ENCODE measurements at regions not wholly inside any gene's neighbourhood (a gene's known extent, or its start where the extent isn't known, plus 50 kb on each side); places are given as distances from the start of the nearest gene placed in this dataset.

DNA sequence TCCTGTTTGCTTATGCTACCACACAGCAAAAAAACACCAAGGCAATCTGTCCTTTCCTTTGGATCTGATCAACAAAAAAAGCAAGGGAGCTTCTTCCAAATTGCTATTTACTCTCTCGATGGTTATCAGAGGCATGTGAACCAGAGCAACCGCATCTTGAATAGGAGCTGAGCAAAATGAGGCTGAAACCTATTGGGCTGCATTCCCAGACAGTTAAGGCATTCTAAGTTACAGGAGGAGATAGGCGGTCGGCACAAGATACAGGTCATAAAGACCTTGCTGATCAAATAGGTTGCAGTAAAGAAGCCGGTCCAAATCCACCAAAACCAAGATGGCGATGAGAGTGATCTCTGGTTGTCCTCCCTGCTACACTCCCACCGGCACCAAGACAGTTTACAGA is 76.8 kb upstream of the FRMD4A start:
- Histone ChIP-seq H2AFZ (ENCODE audit: low read depth, low read length) (no peak overlapping the region), H4K20me1 (replicated peaks; ENCODE audit: control insufficient read depth, insufficient read depth, low read length) (no peaks in the 10 kb centered on the region), H3K4me2 (ENCODE audit: insufficient read depth, low read length) (no peak overlapping the region), H3K9me1 (ENCODE audit: control insufficient read depth, insufficient read depth, low read length) (no peaks in the 10 kb centered on the region), H3K9ac (ENCODE audit: insufficient read depth in 1 of 2, low read depth in 2 of 2, low read length in 2 of 2) (no peak overlapping the region), H3K27me3 (ENCODE audit: control insufficient read depth in 2 of 2, insufficient read depth in 2 of 2, low read length in 2 of 2) (peaks cover 12 to 20% of the 10 kb centered on the region in 2 experiments; a peak in 4 of 5 replicates), H3K27ac (ENCODE audit: extremely low read depth, low read depth, low read length) (no peak overlapping the region), H3K4me3 (no peak overlapping the region), H3K4me1 (replicated peaks in 1 of 2; ENCODE audit: control insufficient read depth in 2 of 2, insufficient read depth in 2 of 2, low read length in 2 of 2) (no peaks in the 10 kb centered on the region), H3K9me3 (replicated peaks; ENCODE audit: control insufficient read depth, insufficient read depth, low read depth, low read length) (no peaks in the 10 kb centered on the region), H3K36me3 (ENCODE audit: control insufficient read depth, insufficient read depth, low read length) (no peaks in the 10 kb centered on the region), H3K79me2 (ENCODE audit: control insufficient read depth, insufficient read depth, low read length) (no peaks in the 10 kb centered on the region)
- WGBS (ENCODE audit: insufficient coverage, low coverage, missing lambda C conversion rate) = 2% methylated on average over 7 of the region's 7 CpGs
- no peak for ATAC-seq
- CTCF ChIA-PET (ENCODE audit: low intra/inter-chr PET ratio) = no interaction called here
- POLR2A ChIA-PET = no interaction called here
- no peak for FAIRE-seq
- BruUV-seq (replicated peaks) = no TSS peak
- DNase-seq (ENCODE audit: extremely low read depth in 1 of 4, low spot score in 3 of 4) = no peak
- in situ Hi-C loops (cut with MboI) (no loop called here), intact Hi-C loops (cut with micrococcal nuclease) (no loop called here)
- TF ChIP-seq, protein P1, sequence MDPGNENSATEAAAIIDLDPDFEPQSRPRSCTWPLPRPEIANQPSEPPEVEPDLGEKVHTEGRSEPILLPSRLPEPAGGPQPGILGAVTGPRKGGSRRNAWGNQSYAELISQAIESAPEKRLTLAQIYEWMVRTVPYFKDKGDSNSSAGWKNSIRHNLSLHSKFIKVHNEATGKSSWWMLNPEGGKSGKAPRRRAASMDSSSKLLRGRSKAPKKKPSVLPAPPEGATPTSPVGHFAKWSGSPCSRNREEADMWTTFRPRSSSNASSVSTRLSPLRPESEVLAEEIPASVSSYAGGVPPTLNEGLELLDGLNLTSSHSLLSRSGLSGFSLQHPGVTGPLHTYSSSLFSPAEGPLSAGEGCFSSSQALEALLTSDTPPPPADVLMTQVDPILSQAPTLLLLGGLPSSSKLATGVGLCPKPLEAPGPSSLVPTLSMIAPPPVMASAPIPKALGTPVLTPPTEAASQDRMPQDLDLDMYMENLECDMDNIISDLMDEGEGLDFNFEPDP (CRISPR knock-in tag; IDR thresholded peaks at IDR 0.05) = no peak
- TF ChIP-seq, protein P2, sequence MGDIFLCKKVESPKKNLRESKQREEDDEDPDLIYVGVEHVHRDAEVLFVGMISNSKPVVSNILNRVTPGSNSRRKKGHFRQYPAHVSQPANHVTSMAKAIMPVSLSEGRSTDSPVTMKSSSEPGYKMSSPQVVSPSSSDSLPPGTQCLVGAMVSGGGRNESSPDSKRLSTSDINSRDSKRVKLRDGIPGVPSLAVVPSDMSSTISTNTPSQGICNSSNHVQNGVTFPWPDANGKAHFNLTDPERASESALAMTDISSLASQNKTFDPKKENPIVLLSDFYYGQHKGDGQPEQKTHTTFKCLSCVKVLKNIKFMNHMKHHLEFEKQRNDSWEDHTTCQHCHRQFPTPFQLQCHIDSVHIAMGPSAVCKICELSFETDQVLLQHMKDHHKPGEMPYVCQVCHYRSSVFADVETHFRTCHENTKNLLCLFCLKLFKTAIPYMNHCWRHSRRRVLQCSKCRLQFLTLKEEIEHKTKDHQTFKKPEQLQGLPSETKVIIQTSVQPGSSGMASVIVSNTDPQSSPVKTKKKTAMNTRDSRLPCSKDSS (IDR thresholded peaks at IDR 0.05; ENCODE audit: low read depth, partially characterized antibody) = no peak
- no peak for TF ChIP-seq ATF7 (IDR thresholded peaks at IDR 0.05)
- TF ChIP-seq KDM2B (CRISPR knock-in tag; IDR thresholded peaks at IDR 0.05) = no peak
- no peak for TF ChIP-seq RBM14 (IDR thresholded peaks at IDR 0.05; ENCODE audit: borderline replicate concordance, insufficient read depth, low read depth, low read length)
- no peak for TF ChIP-seq U2AF2 (optimal IDR thresholded peaks at IDR 0.05; ENCODE audit: low read depth, low read length)
- TF ChIP-seq SNIP1 (IDR thresholded peaks at IDR 0.05; ENCODE audit: low read depth) = no peak
- TF ChIP-seq, protein P3, sequence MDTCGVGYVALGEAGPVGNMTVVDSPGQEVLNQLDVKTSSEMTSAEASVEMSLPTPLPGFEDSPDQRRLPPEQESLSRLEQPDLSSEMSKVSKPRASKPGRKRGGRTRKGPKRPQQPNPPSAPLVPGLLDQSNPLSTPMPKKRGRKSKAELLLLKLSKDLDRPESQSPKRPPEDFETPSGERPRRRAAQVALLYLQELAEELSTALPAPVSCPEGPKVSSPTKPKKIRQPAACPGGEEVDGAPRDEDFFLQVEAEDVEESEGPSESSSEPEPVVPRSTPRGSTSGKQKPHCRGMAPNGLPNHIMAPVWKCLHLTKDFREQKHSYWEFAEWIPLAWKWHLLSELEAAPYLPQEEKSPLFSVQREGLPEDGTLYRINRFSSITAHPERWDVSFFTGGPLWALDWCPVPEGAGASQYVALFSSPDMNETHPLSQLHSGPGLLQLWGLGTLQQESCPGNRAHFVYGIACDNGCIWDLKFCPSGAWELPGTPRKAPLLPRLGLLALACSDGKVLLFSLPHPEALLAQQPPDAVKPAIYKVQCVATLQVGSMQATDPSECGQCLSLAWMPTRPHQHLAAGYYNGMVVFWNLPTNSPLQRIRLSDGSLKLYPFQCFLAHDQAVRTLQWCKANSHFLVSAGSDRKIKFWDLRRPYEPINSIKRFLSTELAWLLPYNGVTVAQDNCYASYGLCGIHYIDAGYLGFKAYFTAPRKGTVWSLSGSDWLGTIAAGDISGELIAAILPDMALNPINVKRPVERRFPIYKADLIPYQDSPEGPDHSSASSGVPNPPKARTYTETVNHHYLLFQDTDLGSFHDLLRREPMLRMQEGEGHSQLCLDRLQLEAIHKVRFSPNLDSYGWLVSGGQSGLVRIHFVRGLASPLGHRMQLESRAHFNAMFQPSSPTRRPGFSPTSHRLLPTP (IDR thresholded peaks at IDR 0.05; ENCODE audit: borderline replicate concordance, extremely low read depth, insufficient read length) = no peak
- TF ChIP-seq SREBF2 (CRISPR knock-in tag; IDR thresholded peaks at IDR 0.05) = no peak
- no peak for TF ChIP-seq HIVEP1 (CRISPR knock-in tag; IDR thresholded peaks at IDR 0.05)
- TF ChIP-seq ZNF311 (CRISPR knock-in tag; IDR thresholded peaks at IDR 0.05) = no peak
- TF ChIP-seq STAT5A (IDR thresholded peaks at IDR 0.05; ENCODE audit: borderline replicate concordance, low read length) = no peak
- no peak for TF ChIP-seq ZNF24 (IDR thresholded peaks at IDR 0.05)
- TF ChIP-seq ZKSCAN1 (IDR thresholded peaks at IDR 0.05; ENCODE audit: low read depth, low read length) = no peak
- TF ChIP-seq KLF16 (IDR thresholded peaks at IDR 0.05) = no peak

All from K562 (cell line).